GM12874 (cell line): ENCODE measurements at regions not wholly inside any gene's neighbourhood (a gene's known extent, or its start where the extent isn't known, plus 50 kb on each side); places are given as distances from the start of the nearest gene placed in this dataset.

Experiments
- CTCF ChIP-seq: IDR thresholded peaks from 2 replicates; pipeline ENCODE4 v1.5.1; 2011; ENCODE audit warnings: low read depth, mild to moderate bottlenecking, control low read depth, low read length, moderate library complexity; ENCODE audit not compliant: insufficient read depth

- no peak for TF ChIP-seq CTCF
Measured at GRCh38 chr6:14584450-14584849, 466.9 kb downstream of the CD83 start.

- no peak for TF ChIP-seq CTCF
Measured at GRCh38 chr6:14585689-14586088, 468.1 kb downstream of the CD83 start.

- no peak for TF ChIP-seq CTCF
Measured at GRCh38 chr6:14589175-14589574, 471.6 kb downstream of the CD83 start.

- TF ChIP-seq CTCF = no peak
Measured at GRCh38 chr6:14590586-14590985, 473.0 kb downstream of the CD83 start.

- no peak for TF ChIP-seq CTCF
Measured at GRCh38 chr6:14591998-14592397, 474.4 kb downstream of the CD83 start.

- no peak for TF ChIP-seq CTCF
Measured at GRCh38 chr6:14593286-14593685, 475.7 kb downstream of the CD83 start.

GRCh38 chr6:14595751-14596150 lies 478.2 kb downstream of the CD83 start:
- no peak for TF ChIP-seq CTCF

GRCh38 chr6:14596410-14596809 lies 478.8 kb downstream of the CD83 start:
- no peak for TF ChIP-seq CTCF
